AG04450 (cell line): ENCODE measurements at regions not wholly inside any gene's neighbourhood (a gene's known extent, or its start where the extent isn't known, plus 50 kb on each side); places are given as distances from the start of the nearest gene placed in this dataset.
"Not testable (repeated sequence)": the region's sequence is repeated elsewhere in the genome, so short reads cannot be mapped to it uniquely, and the experiment has no call there.

ENCODE experiments used
- CTCF ChIA-PET: fragments of 300-600, 350-600 bp; formaldehyde crosslinking; extraction: SDS; loops from one replicate; lab custom pipeline; 2022; ENCODE audit warnings: antibody characterized with exemption, inconsistent platforms; lab: Charles Lee
- POLR2A ChIA-PET: fragments of 350-600 bp; formaldehyde crosslinking; extraction: SDS; loops from one replicate; lab custom pipeline; 2021; ENCODE audit warnings: antibody characterized with exemption, inconsistent platforms; lab: Yijun Ruan, JAX
- DNase-seq: peaks from one replicate; pipeline ENCODE4 v3.0.0-alpha.2; 2011; ENCODE audit warnings: low read depth, low spot score
- H3K27ac ChIP-seq: one replicate; pipeline ENCODE4 v1.5.1; 2012; ENCODE audit warnings: low read depth, low read length, control low read depth
- H3K27me3 ChIP-seq: one replicate; pipeline ENCODE4 v1.6.0; 2012; ENCODE audit warnings: low read length; ENCODE audit not compliant: control insufficient read depth, insufficient read depth
- H3K4me3 ChIP-seq: 2 replicates; pipeline ENCODE4 v1.5.1; 2011; ENCODE audit warnings: mild to moderate bottlenecking, low read depth, low read length, control low read depth
- H3K9me3 ChIP-seq: 2 replicates; pipeline ENCODE4 v1.5.1; 2012; ENCODE audit warnings: low read length; ENCODE audit not compliant: control insufficient read depth, insufficient read depth
- TF ChIP-seq, protein P1 (sequence below): IDR thresholded peaks from 2 replicates; pipeline ENCODE4 v1.5.1; 2011; ENCODE audit warnings: low read depth, low read length, control low read depth, inconsistent platforms

DNA sequence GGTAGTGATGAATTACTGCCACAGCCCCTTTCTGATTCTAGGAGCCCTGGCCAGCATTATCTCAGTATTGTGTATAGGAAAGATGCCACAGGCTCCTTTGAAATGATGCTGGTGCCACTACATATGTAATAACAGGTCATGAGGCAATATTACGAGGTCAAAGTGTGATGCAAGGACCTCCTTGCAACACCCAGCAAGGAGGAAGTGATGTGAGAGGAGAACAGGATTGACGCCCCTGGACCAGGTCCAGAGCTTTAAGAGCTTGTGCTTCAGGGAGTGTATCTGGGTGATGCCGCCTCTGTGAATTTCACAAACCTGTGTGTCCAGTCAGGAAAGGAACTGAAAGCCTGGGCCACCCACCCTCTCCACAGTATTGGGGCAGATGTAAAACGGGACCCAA lies 261.8 kb downstream of the MID1IP1 start:
- H3K9me3 ChIP-seq, result no peaks in the 10 kb centered on the region
- no peak for DNase-seq
- H3K4me3 ChIP-seq, result no peak overlapping the region
- TF ChIP-seq, protein P1, sequence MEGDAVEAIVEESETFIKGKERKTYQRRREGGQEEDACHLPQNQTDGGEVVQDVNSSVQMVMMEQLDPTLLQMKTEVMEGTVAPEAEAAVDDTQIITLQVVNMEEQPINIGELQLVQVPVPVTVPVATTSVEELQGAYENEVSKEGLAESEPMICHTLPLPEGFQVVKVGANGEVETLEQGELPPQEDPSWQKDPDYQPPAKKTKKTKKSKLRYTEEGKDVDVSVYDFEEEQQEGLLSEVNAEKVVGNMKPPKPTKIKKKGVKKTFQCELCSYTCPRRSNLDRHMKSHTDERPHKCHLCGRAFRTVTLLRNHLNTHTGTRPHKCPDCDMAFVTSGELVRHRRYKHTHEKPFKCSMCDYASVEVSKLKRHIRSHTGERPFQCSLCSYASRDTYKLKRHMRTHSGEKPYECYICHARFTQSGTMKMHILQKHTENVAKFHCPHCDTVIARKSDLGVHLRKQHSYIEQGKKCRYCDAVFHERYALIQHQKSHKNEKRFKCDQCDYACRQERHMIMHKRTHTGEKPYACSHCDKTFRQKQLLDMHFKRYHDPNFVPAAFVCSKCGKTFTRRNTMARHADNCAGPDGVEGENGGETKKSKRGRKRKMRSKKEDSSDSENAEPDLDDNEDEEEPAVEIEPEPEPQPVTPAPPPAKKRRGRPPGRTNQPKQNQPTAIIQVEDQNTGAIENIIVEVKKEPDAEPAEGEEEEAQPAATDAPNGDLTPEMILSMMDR, result no peak
- ChIA-PET CTCF (no interaction called here), POLR2A (no interaction called here)
- H3K27me3 ChIP-seq, result no peaks in the 10 kb centered on the region
- H3K27ac ChIP-seq, result no peak overlapping the region

DNA sequence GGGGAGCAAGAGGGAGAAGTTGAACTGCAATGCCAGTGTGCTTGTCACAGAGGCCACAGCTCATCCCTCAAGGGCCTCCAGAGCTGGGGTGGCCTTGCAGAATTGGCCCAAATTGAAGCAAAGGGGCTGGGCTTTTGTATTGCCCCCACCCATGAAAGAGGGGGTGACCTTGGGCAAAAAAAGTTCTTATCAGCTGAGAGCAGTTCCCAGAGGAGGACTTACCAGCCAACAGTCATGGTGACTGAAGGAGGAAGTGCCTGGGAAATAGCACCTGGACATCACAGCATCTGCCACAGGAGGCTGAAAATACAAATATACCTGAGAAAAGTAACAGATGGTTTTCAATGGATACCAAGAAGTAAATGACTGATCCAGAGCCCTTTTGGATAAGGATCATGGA lies 262.4 kb downstream of the MID1IP1 start:
- DNase-seq, result no peak
- Histone ChIP-seq H3K27ac (no peak overlapping the region), H3K4me3 (no peak overlapping the region), H3K9me3 (no peaks in the 10 kb centered on the region), H3K27me3 (no peaks in the 10 kb centered on the region)
- CTCF ChIA-PET, result no interaction called here
- TF ChIP-seq, protein P1, result no peak
- POLR2A ChIA-PET, result no interaction called here

DNA sequence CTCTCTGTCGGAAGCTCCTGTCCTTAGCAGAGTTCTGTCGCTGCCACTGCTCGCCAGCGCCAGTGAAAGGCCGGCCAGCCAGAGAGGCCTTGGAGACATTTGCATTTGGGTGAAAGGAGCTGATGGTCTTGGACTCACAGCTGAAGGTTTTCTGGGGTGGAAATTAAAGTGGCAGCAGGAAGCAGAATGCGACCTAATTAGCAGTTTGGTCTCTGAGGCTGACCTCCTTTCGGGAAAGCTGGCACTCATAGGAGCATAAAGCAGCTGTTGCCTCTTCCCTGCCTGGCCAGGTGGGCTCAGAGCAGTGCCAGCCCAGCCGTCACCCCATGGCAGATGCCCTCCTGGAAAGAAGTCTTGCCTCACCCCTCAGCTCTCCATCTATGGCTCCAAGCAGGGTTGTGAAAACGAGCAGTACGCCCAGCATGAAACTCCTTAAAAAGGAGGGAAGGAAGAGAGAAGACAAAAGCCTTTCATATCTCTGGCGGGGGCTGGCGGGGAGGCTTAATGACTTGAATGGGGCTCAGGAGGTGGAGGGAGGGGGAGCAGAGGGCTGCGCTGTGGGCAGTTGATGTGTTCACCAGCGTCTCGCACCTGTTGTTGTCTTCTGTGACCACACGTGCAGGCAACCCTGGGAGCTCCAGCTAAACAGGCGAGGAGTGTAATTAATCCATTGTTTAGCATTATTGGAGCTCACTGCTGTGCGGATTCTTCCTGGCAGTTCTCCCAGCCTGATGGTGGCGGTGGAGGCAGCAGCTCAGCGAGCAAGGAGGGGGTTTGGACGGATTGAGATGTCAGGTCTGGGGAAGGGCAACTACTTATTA lies 264.0 kb downstream of the MID1IP1 start:
- H3K9me3 ChIP-seq, result peaks cover 3% of the 10 kb centered on the region; the same call in 1 of the 2 replicates
- POLR2A ChIA-PET, result no interaction called here
- H3K4me3 ChIP-seq, result no peak overlapping the region
- no peaks in the 10 kb centered on the region for H3K27me3 ChIP-seq
- TF ChIP-seq, protein P1, result no peak
- DNase-seq, result no peak
- CTCF ChIA-PET, result interaction anchor here (0.6 kb wide), 1 partner anchor 84 kb away, joined by 3 read pairs; no protein-coding TSS in a partner anchor
- H3K27ac ChIP-seq, result no peak overlapping the region

DNA sequence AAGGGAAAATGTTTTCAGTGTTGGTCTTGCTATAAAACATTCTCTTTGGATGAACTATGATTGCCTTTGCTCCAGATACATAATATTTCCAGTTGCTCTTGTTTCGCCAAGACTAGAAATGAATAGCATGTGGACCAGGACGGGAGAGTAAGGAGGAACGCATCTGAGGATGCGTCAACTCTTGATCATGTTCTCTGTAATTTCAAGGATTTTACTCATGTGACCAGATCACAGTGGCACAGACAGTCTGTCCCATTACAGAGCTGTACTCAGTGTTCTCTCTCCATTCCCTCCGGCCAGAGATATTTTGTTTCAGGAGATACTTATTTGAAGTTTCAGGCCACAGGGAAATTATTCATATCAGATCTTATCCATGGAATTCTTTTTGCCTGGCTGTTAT lies 266.6 kb downstream of the MID1IP1 start:
- ChIA-PET CTCF (no interaction called here), POLR2A (no interaction called here)
- Histone ChIP-seq H3K27ac (no peak overlapping the region), H3K9me3 (peaks cover 3% of the 10 kb centered on the region; the same call in 1 of the 2 replicates), H3K27me3 (no peaks in the 10 kb centered on the region), H3K4me3 (no peak overlapping the region)
- no peak for DNase-seq
- TF ChIP-seq, protein P1, result no peak

DNA sequence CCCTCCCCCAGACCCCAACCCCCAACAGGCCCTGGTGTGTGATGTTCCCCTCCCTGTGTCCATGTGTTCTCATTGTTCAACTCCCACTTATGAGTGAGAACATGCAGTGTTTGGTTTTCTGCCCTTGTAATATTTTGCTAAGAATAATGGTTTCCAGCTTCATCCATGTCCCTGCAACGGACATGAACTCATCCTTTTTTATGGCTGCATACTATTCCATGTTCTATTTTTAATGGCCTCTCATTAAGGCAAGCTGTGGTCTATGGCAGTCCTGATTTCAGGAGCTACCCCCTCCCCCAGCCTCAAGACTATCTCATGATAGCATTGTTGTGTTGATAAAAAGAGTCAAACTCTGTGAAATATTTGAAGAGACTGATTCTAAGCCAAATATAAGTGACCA lies 267.4 kb downstream of the MID1IP1 start:
- CTCF ChIA-PET, H3K27me3 ChIP-seq, H3K4me3 ChIP-seq, H3K27ac ChIP-seq, H3K9me3 ChIP-seq, DNase-seq, POLR2A ChIA-PET: not testable (repeated sequence)
